HG02763 (cell line): ENCODE measurements at regions not wholly inside any gene's neighbourhood (a gene's known extent, or its start where the extent isn't known, plus 50 kb on each side); places are given as distances from the start of the nearest gene placed in this dataset.

Experiments used
- ATAC-seq: cut with Tn5 transposase; IDR thresholded peaks from one replicate; pipeline ENCODE4 v1.9.1; 2021; ENCODE audit warnings: mild to moderate bottlenecking, moderate library complexity; ENCODE audit not compliant: unreplicated experiment

DNA sequence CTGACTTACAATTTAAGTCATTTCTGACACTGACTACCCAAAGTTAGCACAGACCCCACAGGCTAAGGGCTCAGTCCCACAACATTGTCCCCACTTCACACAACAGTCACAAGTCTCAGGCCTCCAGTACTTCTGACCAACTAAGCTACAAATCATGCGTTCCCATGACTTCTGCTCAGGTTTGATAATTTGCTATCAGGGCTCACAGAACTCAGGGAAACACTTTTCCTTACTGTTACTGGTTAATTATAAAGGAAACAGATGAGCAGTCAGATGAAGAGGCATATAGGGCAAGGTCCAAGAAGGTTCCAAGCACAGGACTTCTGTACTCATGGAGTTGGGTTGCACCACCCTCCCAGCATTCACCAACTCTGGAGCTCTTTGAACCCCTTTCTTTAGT lies 151.2 kb upstream of the TNR start:
- no peak for ATAC-seq

DNA sequence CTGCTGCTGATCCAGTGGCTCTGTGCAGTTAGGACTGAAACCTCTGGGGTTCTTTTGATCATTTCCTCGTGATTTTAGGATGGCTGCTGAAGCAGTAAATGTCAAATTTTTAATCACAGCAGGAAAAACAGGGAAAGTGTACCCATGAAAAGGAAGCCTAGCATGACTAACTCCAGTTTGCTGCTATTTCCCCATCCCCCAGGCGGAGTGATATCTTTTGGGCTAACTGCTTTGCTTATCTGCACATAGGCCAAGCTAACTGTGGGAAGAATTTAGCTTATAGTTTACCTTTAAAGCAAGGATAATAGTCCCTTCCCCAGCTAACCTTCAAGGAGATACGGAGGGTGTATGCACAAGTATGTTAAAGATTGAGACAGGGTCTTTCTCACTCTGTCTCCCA lies 149.8 kb upstream of the TNR start:
- ATAC-seq, result no peak

DNA sequence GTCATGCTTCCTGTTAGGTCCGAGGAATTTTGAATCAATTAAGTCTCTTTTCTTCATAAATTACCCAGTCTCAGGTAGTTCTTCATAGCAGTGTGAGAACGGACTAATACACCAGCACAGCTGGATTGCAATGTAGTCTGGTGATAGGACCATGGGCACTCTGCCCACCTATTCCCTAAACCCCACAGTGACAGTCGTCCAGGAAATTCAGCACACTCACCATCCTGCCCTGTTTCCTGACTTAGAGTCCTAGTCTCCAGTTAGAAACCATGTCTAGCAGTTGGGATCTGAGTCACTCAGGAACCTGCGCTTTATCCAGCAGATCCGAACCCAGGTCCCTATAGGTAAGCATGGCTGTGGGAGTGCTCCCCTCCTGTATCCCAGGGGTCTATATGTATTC lies 149.3 kb upstream of the TNR start:
- ATAC-seq, result no peak

DNA sequence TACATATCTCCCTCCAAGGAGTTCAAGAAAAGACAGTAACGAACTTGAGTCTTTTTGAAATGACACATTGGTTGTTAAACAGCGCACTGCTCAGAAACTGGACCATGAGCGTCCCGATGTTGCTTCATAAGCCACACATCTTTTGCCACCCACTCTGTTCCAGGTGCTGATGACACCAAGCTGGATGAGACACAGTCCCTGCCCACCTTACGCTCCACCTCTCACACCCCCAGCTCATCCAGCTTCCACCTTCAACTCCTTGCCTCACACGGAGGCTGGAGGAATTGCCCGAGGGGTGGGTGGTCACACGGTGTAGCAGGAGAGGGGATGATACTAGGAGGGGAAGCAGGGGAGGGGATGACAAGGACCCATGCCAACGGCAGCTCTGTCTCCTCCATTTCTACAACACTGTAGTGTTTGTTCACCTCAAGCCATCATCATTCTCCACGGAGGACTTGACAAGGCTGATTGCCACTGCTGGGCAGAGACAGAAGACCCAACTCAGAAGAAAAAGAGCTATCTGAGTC lies 148.5 kb upstream of the TNR start:
- no peak for ATAC-seq

DNA sequence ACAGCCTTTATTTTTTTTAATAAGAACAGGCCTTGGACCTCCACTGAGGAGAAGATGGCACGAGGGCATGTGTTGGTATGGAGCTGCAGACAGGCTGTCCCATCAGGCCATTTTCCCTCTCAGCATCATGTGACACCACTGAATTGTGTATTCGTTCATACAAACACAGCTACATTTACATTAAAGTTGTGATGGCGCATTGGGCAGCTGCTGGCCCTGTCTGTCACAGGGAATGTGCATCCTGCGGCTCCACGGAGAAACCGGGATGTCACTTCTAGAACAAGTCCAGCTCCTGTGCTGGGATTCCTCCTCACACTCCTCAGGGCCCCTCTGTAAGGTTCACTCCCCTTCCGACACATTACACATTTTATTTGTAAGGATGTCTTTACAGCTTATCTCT lies 147.6 kb upstream of the TNR start:
- ATAC-seq, result no peak

DNA sequence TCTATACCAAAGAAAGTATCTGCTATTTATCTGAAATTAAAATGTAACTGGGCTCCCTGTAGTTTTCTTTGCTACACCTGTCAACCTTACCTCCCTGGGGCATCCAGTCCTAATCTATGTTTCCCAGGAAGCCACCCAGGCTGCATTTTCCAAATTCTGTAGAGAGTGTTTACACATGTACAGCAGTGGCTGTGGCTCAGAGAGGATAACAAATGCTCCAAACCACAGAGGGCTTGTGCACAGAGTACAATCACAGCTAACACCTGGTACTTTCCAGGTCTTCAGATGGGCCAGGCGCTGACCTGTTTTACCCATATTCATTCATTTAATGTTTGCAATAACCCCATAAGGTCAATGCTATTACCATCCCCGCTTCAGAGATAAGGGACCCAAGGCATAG lies 146.5 kb upstream of the TNR start:
- ATAC-seq, result no peak

DNA sequence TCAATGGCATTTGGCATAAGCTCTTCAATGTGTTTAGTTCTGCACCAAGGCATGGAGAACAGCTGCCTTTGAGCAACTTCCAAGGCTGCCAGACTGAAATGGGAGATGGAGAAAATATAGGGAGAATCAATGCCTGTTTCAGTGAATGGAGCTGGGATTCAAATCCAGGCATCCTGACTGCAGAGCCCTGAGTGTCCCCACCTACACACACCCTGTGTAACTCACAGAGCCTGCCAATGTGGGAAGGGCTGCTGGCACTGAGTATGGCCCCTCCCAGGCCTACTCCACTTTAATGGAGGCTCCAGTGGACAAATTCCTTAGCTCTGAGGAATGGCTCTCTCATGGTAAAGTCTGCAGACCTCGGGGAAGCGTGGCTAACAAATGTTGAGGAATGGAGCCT lies 145.6 kb upstream of the TNR start:
- no peak for ATAC-seq

DNA sequence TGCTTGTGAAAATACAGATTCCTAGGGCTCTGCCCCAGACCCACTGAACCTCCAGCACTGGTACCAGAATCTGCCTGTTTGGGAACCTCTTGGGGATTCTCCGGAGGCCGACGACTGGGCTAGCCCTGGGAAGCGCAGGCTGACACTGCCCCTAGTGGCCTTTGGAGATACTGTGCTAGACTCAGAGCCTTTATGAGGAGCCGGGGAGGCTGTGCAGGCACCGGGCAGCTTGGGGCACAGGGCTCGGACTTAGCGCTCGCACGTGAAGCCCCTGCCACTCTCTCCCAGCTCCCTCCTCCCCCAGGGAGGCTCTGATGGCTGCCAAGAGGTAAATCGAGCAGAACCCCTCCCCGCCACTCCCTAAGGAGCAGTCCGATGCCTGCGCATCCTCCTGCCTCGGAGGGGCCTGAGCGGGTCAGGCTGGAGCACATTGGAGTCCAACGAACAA lies 144.6 kb upstream of the TNR start:
- peak; percentile 60 for ATAC-seq

DNA sequence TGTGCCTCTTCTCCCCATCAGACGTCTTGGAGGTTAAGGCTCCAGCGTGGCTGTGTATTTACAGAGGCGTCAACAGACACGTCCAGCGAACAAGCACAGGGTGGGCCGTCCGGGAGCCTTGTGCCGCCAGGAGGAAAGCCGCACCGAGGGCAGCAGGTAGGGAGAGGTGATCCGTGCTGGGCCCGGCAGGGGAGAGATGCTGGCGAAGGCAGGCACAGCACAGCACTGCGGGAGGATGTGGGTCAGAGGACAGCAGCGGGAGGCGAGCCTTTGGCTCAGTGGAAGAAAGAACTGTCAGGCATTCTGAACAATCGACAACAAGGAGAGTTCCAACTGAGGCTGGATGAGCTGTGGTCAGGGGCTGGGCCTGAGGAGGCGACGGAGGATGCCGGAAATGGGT lies 144.1 kb upstream of the TNR start:
- ATAC-seq, result no peak

DNA sequence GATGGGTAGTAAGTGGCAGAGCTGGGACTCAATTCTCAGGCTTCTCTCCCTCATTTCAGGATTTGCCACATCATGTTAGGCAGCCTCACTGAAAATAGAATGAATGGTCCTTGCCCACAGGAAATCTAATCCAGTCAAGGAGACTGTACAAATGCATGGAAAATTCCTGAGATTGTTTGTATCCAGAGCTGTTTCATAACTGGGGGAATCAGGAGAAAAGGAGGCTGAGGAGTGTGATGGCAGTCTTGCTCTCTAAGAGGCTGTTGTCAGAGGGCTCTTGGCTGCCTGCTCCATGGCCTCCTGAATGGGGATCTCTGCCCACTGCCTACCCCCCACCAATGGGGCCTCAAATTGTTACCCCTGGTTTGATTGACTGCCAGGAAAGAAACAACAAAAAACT lies 141.9 kb upstream of the TNR start:
- ATAC-seq, result no peak

DNA sequence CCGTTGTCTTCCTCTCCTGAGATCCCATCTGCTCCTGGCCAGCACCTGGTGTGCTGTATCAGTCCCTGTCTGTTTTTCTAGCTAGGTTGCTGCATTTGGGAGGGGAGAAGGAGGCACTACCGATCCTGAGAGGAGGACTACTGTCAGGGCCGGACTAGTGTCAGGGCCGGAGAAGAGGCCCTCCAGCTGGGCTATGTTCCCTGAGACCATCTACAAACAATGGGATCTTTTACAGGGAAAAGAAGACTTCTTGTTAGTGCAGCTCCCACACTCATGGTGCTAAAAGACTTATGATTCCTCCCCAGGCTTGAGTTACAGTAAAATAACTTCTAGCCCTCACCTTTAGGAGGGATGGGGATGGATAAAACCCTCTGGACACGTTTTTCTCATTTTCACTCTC lies 141.0 kb upstream of the TNR start:
- ATAC-seq, result no peak

DNA sequence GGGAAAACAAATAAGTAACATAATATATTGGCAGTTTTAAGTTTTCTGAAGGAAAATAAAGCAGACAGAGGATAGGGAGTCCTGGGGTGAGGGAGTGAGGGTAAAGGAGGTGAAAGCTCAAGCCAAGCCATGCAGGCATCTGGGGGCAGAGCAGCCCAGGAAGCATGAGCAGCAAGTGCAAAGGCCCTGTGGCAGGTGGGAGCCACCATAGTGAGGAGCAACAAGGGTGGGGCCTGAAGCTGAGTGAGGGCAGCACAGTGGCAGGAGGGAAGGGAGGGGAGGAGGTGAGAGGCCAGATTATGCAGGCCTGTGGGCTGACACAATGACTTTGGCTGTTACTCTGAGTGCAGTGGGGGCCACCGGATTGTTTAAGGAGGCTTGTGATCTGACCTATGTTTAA lies 138.8 kb upstream of the TNR start:
- ATAC-seq, result no peak

DNA sequence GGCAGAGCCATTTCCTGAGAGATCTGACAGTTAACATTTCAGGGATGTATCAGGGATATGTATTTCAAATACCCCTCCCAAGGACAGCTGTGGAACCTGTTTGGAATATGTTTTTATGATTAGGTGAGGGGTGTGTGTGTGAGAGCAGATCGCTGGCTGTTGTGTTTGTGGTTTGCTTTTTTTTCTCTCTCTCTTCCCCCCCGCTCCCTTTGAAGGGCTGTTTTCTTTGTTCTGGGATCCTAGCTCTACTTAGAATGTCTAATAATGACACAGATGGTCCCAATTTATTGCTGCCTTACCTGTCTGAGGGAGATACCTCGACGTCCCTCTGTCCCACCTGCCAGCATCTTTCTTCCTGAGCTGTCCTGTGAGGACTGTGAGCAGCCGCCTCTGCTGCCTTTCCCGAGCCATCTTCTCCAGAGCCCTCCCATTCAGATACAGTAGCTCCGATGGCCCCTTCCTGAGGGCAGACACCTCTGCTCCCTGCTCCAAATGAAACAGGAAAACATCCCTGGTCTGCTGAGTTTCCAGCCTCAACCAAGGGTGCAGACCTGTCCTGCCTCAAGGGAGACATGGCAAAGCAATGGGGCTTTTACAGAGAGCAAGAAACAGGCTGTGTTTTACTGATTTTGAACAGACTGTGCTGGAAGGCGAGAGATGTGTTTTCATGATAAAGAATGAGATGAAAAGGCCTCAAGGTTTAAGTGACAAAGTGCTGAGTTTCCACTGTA lies 138.0 kb upstream of the TNR start:
- ATAC-seq, result no peak

DNA sequence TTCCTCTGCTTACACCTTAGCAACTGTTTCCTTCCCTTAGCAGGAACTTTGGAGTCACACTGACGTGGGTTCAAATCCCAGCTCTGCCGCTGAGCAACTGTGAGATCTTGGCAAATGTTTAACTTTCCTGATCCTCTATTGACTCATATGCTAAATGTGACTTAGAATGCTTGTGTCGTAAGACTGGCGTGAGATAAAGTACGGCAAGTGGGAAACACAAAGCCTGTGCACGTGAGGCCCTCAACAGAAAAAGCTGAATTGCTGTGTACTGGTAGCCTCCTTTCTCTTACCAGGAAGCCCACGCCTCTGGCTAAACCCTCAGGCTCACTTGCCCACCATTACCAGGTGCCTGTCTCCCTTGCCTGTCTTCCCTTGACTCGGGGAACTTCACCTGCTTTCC lies 135.4 kb upstream of the TNR start:
- ATAC-seq, result no peak

DNA sequence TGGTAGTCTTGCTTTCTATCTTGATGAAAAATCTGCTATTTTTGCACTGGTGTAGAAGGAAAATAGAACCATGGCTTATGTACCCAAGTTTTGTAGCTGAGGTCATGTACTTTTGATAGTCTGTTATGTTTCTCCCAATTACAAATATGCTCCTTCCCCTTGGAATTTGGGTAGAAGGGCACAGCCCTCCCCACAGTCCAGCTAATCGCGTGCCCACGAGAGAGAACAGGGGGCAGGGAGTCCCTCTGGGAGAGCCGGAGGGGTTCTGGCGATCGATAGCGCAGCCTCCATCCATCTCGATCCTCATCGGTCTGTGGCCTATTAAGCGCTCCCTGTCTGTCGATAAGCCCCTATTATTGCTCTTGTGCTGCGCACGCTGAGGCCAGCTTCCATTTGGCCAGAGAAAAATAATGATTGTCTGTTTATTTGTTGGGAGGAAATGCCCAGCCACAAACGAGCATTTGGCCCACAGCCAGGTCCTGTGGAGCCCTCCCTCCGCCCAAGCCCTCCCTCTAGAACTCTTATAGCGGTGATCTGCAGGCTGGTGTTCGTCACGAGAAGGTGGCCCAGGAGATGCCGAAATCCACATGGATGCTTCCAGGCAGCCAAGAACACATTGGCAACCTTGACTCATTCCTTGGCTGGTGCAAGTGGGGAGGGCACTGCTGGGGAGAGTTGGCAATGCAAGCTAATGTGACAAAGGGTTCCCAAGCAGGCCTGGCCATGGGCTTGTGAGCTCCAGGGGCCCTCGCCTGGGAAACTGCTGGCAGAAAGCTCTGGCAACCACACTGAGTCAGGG lies 134.7 kb upstream of the TNR start:
- ATAC-seq, result no peak

DNA sequence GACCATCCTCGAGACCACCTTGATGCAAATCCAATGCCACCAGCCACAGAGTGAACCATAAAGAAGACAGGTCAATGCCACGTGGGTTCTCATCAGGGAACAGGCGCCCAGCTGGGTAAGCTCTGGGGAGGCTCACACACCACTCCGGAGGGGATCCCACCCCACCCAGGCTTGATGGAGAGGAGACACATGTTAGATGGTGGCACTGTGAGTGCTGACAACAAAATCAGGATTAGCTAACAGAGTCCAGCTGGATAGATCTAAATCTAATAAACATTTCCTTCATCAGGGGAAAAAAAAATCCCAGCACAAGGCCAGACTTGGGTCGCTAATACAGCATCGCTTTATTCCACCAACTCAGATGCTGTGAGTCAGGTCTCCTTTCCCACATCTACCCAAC lies 132.2 kb upstream of the TNR start:
- no peak for ATAC-seq

DNA sequence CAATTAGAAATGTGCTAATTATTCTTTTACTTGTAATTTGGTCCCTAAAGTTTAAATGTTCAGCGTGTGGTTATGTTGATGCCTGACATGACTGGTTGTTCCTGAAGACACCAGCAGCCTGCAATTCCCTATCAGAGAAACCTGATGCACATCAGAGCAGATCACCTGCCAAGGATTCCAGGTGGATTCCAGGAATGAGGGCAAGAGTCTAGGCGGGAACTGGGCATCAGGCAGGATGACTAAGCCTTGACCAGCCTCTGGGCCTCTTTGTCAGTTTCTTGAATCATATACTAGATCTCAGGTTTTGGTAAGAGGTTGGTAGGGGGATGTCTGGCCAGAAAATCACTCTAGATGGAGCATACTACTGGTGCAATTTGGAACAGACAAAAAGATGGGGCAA lies 130.7 kb upstream of the TNR start:
- ATAC-seq, result no peak

DNA sequence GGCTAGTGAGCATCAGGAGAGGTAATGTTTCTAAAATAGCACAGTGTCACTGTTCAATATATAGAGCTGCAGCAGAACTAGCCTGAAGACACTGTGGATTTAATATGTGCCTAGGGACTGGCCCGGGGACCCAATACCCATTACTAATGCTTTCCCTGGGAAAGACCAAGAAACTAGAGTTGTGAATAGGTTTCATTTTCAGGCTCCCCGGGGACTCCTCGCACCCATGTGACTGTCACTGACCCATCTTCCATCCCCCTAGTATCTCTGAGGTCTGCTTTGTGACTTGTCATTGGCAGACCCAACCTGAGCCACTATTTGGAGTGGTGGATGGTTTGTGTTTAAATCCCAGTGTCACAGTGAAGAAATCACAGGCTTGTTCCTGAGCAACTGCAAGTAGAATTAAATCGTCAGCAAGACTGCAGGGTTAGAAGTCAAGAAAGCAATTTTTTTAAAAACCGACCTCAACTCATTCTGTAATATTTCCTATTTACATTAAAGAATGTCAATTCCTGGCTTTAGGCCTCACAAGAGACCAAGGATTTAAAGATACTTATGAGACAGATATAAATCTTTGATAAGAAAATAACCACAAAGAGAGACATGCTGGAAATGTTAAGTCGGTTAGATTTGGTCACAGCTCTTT lies 130.0 kb upstream of the TNR start:
- ATAC-seq, result peak; percentile 77

DNA sequence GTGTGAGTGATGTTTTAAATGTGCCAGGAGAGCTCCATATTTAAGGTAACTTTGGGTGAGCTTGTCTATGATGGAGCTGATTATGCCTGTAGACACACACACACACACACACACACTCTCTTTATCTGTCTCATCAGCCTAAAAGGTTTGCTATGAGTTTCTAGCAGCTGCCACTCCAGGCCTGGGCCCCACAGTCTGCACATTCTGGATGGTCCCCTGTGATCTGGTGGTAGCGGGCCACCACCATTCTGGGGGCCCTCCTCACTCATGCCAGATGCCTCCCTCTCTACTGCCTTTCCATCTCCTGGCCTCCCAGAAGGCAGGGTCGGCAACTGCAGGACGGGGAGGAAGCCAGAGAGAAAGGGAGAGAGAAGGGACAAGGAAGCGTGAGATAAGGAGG lies 129.2 kb upstream of the TNR start:
- ATAC-seq, result no peak

DNA sequence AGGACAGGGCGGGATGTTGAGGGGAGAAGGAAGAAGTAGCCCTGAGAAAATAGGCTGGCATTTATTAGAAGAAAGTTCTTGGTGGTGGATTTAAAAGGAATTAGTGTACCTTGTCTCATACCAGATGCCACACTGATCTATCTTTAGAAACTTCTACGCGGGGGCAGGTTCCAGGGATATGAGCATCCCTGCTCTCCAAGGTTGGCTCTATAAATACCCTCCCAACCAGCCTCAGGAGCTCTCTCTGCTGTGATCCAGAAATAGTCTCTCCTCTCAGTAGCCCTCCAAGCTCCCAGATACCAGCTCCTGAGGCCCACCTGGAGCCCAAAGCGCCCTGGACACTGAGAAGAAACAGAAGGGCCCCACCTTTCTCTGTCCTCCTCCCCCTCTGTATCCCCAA lies 128.3 kb upstream of the TNR start:
- no peak for ATAC-seq

DNA sequence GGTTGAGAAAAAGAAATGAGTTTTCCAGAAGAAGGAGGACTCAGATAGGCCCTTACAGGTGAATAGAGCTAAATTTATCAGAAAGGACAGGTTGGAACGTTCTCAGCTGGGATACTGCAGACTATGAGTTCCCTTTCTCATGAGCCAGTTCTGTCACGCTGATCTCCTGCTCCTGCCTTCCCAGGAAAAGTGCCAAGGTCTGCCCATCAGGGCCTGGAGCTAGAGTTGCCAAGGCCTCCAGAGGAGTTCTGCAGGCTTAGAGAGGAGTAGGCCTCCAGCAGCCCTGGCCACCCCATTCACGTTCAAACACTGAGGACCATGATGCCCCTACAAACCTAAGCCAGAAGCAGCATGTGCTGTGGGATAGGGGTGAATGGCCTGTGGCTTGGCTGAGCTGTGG lies 126.8 kb upstream of the TNR start:
- no peak for ATAC-seq

DNA sequence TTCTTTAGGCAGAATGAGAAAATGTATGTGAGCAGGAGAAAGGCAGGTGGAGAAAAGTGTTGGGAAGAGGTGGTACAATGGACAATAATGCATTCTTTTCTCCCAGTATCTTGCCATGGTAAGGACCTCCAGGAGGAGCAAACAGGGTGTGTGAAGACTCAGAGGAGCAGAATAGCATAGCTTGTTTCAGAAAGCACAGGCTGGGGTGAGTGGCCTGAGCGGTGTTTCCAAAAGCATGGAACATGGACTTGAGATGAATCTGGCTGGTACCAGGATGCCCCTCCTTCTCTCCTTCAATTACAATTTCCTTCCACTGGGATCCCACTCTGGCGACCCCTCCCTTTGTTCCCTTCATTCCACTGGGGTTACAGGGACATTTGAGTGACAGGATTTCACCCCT lies 123.4 kb upstream of the TNR start:
- ATAC-seq, result no peak
